Liver (tissue), 3 donors: ENCODE measurements at regions not wholly inside any gene's neighbourhood (a gene's known extent, or its start where the extent isn't known, plus 50 kb on each side); places are given as distances from the start of the nearest gene placed in this dataset.

Experiments used
- EGR1 ChIP-seq, 2 donors: IDR thresholded peaks; 2 replicates each; pipeline ENCODE4 v1.6.1; 2016 to 2018; ENCODE audit warnings: antibody characterized with exemption in 2 of 2, low read depth in 2 of 2
- FOXA1 ChIP-seq: IDR thresholded peaks from 2 replicates; pipeline ENCODE4 v1.6.1; 2016; ENCODE audit warnings: antibody characterized with exemption
- GABPA ChIP-seq, 2 donors: IDR thresholded peaks in 1 of 2; conservative IDR thresholded peaks in 1 of 2; 2 replicates each; pipeline ENCODE4 v1.6.1; 2016; ENCODE audit warnings: antibody characterized with exemption in 2 of 2, mild to moderate bottlenecking in 1 of 2, moderate library complexity in 1 of 2
- JUND ChIP-seq, 2 donors: IDR thresholded peaks; 2 replicates each; pipeline ENCODE4 v1.6.1; 2016; ENCODE audit warnings: antibody characterized with exemption in 2 of 2
- RAD21 ChIP-seq, 2 donors: IDR thresholded peaks; 2 replicates each; pipeline ENCODE4 v1.6.1; 2016; ENCODE audit warnings: antibody characterized with exemption in 2 of 2, mild to moderate bottlenecking in 2 of 2
- RXRA ChIP-seq, 2 donors: IDR thresholded peaks; 2 replicates each; pipeline ENCODE4 v1.6.1; 2017 to 2018; ENCODE audit warnings: antibody characterized with exemption in 2 of 2, mild to moderate bottlenecking in 1 of 2
- SP1 ChIP-seq: IDR thresholded peaks from 2 replicates; pipeline ENCODE4 v1.6.1; 2018; ENCODE audit warnings: antibody characterized with exemption, mild to moderate bottlenecking
- TAF1 ChIP-seq: conservative IDR thresholded peaks from 2 replicates; pipeline ENCODE4 v1.6.1; 2016; ENCODE audit warnings: antibody characterized with exemption, mild to moderate bottlenecking
- YY1 ChIP-seq: IDR thresholded peaks from 2 replicates; pipeline ENCODE4 v1.6.1; 2016; ENCODE audit warnings: antibody characterized with exemption, mild to moderate bottlenecking
- TF ChIP-seq, protein P1 (sequence below): fragments of 150-350 bp; IDR thresholded peaks from 2 replicates; pipeline ENCODE4 v1.5.1; 2017; ENCODE audit warnings: improper control_type of control experiment, low read depth, low read length; ENCODE audit not compliant: missing input control
- TF ChIP-seq, protein P2 (sequence below): IDR thresholded peaks from 2 replicates; pipeline ENCODE4 v1.6.1; 2016; ENCODE audit warnings: antibody characterized with exemption
- TF ChIP-seq, protein P3 (sequence below): IDR thresholded peaks from 2 replicates; pipeline ENCODE4 v1.6.1; 2016; ENCODE audit warnings: antibody characterized with exemption, mild to moderate bottlenecking
- TF ChIP-seq, protein P4 (sequence below): IDR thresholded peaks from 2 replicates; pipeline ENCODE4 v1.6.1; 2016; ENCODE audit warnings: antibody characterized with exemption
- TF ChIP-seq, protein P5 (sequence below): IDR thresholded peaks from 2 replicates; pipeline ENCODE4 v1.6.1; 2016; ENCODE audit warnings: antibody characterized with exemption
- donor health status: healthy.
- donor health status: healthy.

DNA sequence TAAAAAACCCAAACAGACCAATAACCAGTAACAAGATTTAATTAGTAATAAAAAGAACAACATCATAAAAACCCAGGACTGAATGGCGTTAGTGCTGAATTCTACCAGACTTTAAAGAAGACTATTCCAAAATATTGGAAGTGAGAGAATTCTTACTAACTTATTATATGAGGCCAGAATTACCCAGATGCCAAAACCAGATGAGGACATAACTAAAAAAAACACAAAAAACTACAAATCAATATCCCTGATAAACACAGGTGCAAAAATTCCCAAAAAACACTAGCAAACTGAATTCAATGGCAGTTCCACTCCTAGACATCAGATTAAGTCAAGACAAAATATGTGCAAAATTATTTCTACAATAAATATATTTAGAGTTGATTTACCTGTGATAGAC, 400.1 kb upstream of the PABPC4L start:
- TF ChIP-seq, protein P1, sequence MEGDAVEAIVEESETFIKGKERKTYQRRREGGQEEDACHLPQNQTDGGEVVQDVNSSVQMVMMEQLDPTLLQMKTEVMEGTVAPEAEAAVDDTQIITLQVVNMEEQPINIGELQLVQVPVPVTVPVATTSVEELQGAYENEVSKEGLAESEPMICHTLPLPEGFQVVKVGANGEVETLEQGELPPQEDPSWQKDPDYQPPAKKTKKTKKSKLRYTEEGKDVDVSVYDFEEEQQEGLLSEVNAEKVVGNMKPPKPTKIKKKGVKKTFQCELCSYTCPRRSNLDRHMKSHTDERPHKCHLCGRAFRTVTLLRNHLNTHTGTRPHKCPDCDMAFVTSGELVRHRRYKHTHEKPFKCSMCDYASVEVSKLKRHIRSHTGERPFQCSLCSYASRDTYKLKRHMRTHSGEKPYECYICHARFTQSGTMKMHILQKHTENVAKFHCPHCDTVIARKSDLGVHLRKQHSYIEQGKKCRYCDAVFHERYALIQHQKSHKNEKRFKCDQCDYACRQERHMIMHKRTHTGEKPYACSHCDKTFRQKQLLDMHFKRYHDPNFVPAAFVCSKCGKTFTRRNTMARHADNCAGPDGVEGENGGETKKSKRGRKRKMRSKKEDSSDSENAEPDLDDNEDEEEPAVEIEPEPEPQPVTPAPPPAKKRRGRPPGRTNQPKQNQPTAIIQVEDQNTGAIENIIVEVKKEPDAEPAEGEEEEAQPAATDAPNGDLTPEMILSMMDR: no peak
- TF ChIP-seq, protein P2, sequence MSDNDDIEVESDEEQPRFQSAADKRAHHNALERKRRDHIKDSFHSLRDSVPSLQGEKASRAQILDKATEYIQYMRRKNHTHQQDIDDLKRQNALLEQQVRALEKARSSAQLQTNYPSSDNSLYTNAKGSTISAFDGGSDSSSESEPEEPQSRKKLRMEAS: no peak
- TF ChIP-seq JUND (IDR thresholded peaks at IDR 0.05) (no peak), TAF1 (no peak), RAD21 (IDR thresholded peaks at IDR 0.05) (no peak), YY1 (no peak), GABPA (IDR thresholded peaks at IDR 0.05 in 1 of 2, conservative IDR thresholded peaks at IDR 0.05 in 1 of 2) (no peak), EGR1 (IDR thresholded peaks at IDR 0.05; ENCODE audit: low read depth in 2 of 2) (no peak), FOXA1 (no peak), RXRA (IDR thresholded peaks at IDR 0.05) (no peak), SP1 (no peak)
- TF ChIP-seq, protein P3, sequence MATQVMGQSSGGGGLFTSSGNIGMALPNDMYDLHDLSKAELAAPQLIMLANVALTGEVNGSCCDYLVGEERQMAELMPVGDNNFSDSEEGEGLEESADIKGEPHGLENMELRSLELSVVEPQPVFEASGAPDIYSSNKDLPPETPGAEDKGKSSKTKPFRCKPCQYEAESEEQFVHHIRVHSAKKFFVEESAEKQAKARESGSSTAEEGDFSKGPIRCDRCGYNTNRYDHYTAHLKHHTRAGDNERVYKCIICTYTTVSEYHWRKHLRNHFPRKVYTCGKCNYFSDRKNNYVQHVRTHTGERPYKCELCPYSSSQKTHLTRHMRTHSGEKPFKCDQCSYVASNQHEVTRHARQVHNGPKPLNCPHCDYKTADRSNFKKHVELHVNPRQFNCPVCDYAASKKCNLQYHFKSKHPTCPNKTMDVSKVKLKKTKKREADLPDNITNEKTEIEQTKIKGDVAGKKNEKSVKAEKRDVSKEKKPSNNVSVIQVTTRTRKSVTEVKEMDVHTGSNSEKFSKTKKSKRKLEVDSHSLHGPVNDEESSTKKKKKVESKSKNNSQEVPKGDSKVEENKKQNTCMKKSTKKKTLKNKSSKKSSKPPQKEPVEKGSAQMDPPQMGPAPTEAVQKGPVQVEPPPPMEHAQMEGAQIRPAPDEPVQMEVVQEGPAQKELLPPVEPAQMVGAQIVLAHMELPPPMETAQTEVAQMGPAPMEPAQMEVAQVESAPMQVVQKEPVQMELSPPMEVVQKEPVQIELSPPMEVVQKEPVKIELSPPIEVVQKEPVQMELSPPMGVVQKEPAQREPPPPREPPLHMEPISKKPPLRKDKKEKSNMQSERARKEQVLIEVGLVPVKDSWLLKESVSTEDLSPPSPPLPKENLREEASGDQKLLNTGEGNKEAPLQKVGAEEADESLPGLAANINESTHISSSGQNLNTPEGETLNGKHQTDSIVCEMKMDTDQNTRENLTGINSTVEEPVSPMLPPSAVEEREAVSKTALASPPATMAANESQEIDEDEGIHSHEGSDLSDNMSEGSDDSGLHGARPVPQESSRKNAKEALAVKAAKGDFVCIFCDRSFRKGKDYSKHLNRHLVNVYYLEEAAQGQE: no peak
- TF ChIP-seq, protein P4, sequence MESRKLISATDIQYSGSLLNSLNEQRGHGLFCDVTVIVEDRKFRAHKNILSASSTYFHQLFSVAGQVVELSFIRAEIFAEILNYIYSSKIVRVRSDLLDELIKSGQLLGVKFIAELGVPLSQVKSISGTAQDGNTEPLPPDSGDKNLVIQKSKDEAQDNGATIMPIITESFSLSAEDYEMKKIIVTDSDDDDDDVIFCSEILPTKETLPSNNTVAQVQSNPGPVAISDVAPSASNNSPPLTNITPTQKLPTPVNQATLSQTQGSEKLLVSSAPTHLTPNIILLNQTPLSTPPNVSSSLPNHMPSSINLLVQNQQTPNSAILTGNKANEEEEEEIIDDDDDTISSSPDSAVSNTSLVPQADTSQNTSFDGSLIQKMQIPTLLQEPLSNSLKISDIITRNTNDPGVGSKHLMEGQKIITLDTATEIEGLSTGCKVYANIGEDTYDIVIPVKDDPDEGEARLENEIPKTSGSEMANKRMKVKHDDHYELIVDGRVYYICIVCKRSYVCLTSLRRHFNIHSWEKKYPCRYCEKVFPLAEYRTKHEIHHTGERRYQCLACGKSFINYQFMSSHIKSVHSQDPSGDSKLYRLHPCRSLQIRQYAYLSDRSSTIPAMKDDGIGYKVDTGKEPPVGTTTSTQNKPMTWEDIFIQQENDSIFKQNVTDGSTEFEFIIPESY: no peak
- TF ChIP-seq, protein P5, sequence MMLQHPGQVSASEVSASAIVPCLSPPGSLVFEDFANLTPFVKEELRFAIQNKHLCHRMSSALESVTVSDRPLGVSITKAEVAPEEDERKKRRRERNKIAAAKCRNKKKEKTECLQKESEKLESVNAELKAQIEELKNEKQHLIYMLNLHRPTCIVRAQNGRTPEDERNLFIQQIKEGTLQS: no peak
